Activated CD4-positive, alpha-beta T cell treated with anti-CD3 and anti-CD28 coated beads, Interleukin-2, amount 50 U/mL, for 48 hours (primary cell): ENCODE measurements at regions not wholly inside any gene's neighbourhood (a gene's known extent, or its start where the extent isn't known, plus 50 kb on each side); places are given as distances from the start of the nearest gene placed in this dataset.
"Not testable (repeated sequence)": the region's sequence is repeated elsewhere in the genome, so short reads cannot be mapped to it uniquely, and the experiment has no call there.

Source experiments
- DNase-seq, 2 experiments: peaks; one replicate each; pipeline ENCODE4 v3.0.0-alpha.2; 2020

DNA sequence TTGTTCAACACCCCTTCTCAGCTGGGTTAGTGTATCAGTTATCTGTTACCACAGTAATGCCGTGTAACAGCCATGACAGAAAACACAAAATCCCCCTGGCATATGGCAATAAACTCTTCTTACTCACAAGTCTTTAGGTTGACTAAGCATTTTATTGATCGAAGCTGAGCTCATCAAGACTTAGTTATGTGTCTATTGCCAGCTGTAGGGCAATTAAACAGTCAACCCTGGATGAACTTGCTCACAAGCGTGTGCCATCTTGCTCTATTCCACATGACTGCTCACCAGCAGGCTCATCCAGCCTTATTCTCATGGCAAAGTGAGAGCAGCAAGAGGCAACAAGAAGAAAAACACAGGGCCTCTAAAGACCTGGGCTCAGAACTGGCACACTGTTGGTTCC lies 333.8 kb upstream of the PTBP2 start:
- no peak for DNase-seq

DNA sequence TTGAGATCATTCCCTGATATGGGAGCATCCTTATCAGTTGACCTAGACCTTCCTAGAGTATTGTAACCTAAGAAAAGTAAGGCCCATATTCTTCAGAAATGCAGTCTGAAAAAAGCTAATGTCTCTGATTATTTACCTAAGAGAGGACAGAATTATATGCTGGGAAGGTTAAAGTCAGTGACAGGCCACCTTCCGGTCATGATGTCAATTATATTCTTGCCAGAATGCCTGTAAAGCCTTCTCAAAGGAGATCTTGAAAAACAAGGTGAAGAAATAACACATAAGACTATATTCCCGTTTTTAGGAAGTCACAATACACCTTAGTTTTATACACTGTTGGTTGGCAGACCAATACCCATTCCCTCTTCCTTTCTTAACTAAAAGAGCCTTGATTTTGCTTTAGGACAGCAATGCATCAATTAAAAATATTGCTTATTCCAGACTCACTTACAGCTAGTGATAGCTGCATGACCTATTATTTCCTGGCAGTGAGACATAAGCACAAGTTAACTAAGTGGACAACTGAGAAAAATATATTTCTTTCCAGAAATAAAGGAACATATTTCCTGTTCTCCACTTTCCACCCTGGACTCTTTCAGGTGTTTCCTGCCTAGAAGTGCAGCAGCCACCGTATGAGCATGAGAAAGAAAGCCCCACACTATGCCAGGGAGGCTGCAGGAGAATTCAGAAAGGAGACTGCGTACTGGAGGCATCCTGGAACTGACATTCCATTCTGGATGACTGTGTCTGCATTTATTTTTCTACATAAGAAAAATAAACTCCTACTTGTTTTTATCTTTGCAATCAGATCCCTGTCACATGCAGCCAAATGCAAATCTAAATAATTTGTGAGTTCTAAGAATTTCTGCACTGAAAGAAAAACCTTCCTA lies 332.9 kb upstream of the PTBP2 start:
- DNase-seq: no peak

DNA sequence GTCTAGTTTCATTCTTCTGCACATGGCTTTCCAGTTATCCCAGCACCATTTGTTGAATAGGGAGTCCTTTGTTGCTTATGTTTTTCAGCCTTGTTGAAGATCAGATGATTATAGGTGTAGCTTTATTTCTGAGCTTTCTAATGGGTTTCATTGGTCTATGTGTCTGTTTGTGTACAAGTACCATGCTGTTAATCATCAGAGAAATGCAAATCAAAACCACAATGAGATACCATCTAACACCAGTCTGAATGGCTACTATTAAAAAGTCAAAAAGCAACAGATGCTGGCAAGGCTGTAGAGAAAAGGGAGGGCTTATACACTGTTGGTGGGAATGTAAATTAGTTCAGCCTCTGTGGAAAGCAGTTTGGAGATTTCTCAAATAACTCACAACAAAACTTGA lies 321.5 kb upstream of the PTBP2 start:
- no peak for DNase-seq

DNA sequence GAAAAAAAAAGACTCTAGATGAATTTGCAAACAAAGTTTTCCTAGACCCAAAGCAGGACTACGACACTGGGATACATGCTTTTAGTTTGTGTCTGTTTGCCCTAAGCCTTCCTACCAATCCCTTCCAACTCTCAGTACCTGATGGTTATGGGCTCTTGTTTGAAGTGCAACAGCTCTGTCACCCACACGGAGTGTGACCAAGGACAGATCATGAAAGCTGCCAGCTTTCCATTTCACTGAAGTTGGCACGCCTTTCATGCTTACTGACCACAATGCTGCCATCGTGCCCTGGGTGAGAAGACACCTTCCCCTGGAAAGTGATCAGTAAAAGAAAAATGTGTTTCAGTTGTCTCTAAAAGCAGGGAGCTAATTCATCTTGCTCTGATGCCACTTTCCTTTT lies 312.5 kb upstream of the PTBP2 start:
- DNase-seq: no peak

DNA sequence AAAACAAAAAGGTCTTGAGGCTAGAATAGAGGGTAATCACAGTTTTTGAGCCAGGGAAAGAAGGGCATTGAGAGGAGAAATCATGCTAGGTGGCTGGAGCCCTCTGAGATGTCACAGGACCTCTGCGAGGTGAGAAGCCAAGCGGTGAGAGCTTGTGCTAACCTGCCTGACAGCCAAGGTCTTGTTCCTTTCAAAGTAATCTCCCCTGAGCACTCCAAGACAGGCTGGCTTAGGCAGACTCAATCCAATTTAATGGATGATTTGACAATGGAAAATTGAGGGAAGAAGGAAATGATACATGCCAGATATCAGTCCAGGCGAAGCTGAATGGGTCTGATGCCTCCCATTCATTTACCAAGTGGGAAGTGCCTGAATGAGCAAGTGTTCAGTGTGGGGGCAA lies 311.9 kb upstream of the PTBP2 start:
- DNase-seq: no peak

DNA sequence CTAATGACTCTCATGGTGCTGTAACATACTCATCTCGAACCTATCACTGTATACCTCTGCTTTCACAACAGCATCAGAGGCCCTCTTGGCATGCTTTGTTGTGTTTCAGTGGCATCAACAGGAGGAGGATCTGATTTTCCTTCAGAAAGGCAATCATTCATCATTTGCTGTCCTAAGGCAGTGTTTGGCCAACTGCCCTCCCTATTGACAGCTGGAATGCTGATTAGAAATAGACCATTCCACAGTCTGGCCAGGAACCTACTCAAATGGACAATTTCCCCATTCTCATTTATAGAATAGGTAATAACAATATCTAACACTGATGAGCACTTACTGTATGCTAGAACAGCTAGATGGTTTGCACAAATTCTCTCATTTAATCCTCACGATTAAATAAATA lies 310.6 kb upstream of the PTBP2 start:
- no peak for DNase-seq

DNA sequence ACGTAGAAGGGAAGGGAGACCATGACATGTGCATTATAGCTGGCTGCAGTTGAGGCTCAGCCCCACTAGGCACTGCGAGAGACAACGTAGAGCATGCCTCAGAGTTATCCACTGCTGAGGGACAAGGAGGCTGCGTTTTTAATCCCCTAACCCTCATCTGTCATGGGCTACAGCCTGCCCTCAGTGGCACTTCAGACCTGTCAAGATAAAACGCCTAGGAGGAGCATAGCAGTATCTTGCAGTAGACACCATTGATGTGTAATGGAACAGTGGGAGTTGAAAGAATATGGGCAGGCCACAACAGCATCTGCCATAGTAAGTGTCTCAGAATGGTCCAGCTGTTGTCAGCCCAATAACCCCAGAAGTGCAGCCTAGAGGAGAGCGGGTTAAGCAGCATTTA lies 307.0 kb upstream of the PTBP2 start:
- no peak for DNase-seq

DNA sequence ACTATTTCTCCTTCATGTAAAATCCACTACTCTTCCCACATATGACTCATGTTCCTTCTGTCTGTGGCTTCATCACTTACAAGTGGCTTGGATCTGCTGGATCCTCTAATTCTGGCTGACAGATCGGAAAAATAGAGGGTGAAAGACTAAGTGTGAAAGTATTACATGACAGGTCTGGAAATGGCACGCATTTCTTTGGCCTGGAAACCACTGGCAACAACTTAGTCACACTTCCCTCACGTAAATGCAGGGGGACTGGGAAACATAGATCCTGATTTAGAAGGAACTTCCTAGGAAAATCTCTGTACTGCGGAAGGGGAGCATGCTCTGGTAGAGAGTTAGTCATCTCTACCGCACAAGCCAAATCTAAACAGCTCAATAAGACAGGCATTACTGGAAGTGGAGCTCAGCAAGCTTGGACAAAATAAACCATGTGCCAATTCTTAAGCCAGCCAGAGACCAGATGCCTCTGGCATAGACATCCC lies 305.4 kb upstream of the PTBP2 start:
- no peak for DNase-seq

DNA sequence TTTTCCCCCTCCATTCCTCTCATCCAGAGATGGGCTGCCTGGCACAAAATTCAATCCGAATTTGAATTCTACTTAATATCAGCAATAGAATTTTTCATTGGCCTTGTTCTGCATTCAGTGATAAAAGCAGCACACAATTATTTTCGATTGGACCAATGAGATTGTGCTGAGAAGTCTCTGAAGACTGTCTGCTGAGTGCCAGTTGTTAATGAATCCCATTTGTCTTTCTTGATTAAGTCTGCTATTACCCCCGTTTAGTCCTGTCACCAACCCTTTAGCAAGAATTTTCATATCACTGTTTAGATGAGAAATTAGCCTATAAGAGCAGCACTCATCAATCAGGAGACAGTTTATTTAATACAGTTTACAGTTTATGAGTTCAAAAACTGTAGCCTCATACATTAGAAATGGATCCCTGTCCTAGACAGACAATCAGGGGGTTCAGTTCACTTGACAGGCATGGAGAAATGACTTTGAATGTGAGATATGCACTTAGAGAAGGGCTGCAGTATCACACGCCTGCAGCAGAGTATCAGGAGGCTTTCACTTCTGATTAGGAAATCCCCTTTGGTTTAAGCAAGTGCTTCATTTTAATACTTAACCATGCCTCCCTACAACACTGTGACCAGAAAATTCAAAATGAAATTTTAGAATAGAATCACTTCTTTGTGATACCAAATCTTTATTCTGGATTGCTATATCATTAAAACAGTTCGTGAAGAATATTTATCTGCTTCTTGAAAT lies 304.7 kb upstream of the PTBP2 start:
- no peak for DNase-seq

DNA sequence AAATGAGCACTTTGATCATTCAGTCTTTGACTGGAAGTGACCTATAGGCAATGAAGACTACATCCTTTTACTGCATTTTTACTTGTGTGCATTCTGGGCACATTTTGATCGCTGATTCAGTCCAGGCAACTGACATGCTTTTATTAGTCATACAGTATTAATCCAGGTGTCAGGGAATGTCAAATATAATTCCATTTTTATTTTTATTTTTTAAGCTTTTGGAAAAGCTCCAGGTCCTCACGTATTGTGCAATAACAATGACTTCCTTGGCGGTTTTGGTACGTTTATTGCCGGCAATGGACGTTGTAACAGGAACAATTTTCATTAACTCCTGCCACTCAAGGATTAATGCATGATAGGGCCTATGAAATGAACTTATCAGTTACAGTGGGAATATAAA lies 302.6 kb upstream of the PTBP2 start:
- DNase-seq: no peak

DNA sequence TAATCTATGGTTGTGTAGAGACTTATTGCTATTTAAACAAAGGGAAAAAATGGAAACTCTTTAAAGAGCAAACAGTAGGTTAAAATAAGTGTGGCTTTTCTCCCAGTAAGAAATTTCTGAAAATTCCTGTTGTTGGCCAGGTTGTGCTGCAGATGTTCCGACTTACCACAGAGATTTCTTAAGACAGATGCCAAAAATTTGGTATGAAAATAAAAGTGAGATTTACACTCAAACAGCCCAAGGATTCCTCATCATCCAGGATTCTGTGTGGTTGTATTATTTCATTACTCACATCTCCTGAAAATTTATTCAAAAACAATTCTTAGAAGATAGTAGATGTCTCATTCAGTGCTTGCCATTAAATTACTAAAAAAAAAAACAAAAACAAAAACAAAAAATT lies 296.7 kb upstream of the PTBP2 start:
- DNase-seq: no peak

DNA sequence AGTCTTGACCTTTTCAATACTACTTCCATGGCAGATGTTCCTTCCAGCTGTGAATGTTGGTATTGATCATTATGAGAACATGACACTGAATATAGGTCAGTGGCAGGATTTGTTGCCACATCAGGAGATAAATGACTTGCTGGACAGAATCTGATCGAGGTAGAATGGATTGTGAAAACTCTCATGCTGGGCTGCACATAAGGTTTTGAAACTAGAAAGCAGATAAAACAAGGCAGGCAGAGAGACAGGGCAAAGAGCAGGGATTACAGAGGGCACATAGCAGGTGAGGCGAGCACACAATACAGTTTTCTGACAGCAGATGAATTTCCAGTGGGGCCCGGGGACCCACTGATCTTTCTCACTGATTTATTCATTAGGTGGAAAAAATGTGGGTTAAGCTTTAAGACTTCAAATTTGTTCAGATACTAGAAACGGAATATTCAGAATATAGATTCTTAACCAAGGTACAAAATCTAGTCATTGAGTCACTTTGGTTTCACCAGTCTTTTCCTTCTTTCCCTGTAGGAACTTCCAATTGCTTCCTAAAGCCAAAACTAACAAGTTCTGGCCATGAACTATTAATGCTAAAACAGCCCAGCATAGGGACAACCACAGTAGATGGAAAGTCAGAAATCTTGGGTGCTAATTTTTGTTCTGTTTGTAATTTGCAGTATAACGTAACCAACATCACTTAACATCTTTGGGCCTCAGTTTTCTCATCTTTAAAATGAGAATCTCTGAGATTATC lies 296.0 kb upstream of the PTBP2 start:
- no peak for DNase-seq

DNA sequence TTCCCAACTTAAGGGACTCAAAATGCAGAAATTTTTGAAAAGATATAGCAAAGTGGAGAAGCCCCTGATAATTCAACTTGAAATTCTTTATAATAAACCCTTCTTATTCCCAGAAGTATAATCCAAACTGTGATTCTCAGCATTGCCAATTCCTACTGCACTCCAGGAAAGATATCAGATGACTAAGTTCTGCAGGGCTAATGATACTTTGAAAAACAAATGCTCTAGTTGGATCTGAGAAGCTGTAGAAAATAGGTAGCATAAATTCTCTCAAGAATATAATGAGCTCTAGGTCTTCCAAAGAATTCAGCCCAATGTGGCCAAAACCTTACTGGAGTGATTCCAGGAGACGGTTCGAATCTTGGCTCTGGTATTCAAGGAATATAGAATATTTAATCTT lies 294.0 kb upstream of the PTBP2 start:
- no peak for DNase-seq

DNA sequence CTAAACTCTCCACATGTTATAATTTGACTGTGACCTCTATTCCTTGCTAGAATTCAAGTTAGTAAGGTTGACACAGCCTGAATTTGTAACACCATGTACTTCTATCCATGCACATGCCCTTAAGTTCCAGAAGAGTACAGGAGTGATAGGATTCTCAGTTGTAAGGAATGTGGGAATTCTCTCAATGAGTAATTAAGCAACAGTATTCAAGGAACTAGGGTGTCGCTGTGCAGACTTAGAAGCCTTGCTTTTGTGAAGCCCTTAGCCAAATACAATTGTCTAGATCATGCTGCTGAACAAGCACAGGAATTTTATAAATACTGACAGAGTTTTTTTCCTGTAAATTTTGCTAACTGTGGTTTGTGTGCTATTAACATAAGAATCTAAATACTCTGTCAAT lies 276.3 kb upstream of the PTBP2 start:
- no peak for DNase-seq

DNA sequence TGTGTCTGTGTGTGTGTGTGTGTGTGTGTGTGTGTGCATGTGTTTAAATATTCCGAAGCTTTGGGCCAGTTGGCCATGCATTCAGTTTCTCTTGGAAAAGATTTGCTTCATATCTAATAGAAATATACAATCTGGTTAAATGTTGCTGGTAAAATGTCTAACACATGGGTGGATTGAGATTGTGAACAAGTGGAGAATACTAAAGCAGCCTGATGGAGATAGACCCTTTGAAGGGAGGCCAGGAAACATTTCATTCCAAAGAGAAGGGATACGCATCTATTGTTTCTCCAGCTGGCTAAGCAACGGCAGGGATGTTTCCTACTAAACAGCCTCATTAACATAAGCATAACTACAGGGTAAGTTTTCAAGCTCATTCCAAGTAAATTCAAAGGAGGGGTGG lies 257.5 kb upstream of the PTBP2 start:
- no peak for DNase-seq

DNA sequence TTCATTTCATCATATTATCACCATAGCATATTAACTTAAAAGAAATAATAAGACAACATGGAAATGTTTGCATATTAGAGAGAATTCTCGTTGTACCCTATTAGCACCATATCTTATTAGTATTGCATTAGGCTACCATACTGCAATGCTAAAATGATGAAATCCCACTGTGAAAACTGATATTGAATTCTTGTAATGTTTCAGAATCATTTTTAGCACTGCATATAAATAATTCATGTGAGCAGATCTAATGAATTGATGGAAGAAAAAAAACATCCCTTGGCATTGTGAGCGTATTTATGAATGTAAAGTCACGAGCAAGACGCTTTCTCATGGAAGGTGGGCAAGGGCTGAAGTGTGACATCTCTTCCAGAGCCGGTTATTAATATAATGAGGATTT lies 257.1 kb upstream of the PTBP2 start:
- DNase-seq: no peak

DNA sequence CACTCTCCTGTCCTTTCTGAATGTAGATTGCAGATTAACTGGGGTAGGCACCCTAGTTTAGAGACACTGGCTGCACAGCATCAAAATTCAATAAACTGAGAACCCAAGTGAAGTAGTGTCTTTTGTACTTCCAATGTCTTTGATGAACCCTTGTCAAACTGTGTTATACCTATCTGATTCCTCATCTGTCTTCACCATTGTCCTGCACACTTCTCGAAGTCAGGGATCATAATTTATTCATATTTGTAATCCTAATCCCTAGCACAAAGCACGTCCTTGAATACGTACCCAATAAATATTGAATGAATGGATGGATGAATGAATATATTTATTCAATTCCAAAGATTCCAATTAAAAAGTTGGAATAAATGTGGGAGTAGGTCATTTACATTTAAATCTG lies 256.6 kb upstream of the PTBP2 start:
- no peak for DNase-seq

DNA sequence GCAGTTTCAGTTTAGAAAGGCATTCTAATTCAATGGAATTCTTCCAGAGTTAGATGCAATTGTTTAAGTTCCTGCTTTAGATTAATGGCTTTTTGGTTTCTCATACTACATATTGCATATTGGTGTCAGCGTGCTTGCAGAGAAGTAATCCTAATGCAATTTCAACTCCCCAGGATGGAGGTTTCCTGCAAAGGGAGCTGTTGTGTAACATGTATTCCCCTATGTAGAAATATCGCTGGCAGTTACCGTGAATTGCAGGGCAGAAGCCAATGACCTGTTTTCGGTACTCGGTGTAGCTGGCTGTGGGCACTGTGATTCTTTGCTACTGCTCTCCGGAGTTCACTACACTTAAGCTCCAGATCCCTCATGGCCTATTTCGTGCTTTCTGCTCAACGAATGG lies 256.1 kb upstream of the PTBP2 start:
- DNase-seq: no peak

DNA sequence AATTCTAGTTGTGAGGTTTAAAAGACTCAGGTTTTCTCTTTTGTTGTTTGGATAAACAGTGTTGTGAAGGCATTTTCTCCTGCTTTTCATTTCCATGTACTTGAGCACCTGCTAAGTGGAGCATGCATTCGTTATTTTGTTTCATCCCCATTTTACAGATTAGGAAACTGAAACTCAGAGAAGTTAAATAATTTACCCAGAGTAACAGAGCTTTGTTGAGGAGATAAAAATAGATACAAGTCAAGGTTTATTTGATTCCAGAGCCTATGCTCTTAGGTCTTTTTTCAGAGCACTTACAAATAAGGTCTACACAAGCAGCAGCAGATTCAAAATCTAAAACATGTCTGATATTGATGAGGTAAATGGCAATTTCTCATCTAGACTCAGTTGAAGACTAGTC lies 254.7 kb upstream of the PTBP2 start:
- no peak for DNase-seq

DNA sequence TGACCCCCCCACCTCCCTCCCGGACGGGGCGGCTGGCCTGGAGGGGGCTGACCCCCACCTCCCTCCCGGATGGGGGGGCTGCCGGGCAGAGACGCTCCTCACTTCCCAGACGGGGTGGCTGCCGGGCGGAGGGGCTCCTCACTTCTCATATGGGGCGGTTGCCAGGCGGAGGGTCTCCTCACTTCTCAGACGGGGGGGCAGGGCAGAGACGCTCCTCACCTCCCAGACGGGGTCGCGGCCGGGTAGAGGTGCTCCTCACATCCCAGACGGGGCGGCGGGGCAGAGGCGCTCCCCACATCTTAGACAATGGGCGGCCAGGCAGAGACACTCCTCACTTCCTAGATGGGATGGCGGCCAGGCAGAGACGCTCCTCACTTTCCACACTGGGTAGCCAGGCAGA lies 251.9 kb upstream of the PTBP2 start:
- not testable (repeated sequence) for DNase-seq

DNA sequence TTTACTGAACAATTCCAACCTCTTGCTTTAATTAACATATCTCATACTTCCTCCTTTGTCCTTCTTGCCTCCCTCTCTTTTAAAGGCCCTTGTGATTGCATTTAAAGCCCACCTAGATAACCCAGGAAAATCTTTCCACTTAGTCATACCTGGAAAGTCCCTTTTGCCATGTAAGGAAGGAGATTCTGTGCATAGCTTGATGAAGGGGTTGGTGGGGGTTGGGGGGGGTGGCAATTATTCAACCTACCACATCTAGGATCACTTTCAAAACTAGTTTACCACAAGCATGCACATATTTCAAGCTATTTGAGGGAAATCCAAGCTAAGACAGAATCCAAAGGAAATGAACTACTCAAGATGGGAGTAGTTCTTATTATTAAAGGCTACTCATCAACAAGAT lies 249.1 kb upstream of the PTBP2 start:
- no peak for DNase-seq

DNA sequence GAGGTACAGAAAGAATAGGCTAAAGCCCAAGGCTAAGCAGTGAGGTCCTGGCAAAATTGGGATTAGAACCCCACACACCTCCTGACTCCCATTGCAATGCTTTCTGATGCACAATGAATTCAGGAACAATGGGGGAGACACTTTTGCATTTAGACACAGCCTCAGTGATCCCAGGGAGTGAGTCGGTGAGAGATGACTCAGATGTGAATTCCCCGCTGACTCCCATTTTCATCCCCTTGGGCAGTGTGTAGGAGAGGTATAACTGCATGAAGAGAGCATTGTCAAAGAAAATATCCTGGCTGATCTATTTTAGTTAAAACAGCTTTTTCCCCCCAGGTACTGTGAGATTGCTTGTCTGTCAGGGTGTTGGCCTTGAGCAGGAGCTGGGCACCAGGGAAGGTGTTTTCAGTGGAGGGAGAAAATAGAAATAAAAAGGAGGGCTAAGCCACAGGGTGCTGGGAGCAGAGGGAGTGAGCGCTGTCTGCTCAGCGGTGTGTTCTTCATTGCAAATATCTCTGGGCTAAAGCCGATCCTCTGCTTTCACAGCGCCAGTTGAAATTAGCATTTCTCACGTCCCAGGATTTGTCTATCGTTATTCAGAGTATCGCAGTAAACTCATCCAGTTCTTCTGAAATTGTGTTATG lies 247.7 kb upstream of the PTBP2 start:
- DNase-seq: no peak
